HG02759 (cell line): ENCODE measurements at regions not wholly inside any gene's neighbourhood (a gene's known extent, or its start where the extent isn't known, plus 50 kb on each side); places are given as distances from the start of the nearest gene placed in this dataset.

Experiments
- ATAC-seq: cut with Tn5 transposase; IDR thresholded peaks from one replicate; pipeline ENCODE4 v1.9.1; 2021; ENCODE audit warnings: mild to moderate bottlenecking, moderate library complexity; ENCODE audit not compliant: unreplicated experiment

GRCh38 chr16:73152386-73153125 is 104.6 kb upstream of the ZFHX3 start:
- no peak for ATAC-seq

GRCh38 chr16:73151941-73152340 is 104.0 kb upstream of the ZFHX3 start:
- no peak for ATAC-seq

GRCh38 chr16:73151225-73151624 is 103.3 kb upstream of the ZFHX3 start:
- ATAC-seq, result no peak

- ATAC-seq, result no peak
Observed at GRCh38 chr16:73150786-73151185, 102.9 kb upstream of the ZFHX3 start.

- ATAC-seq, result no peak
Observed at GRCh38 chr16:73149334-73149733, 101.4 kb upstream of the ZFHX3 start.

- no peak for ATAC-seq
Observed at GRCh38 chr16:73147958-73148357, 100.0 kb upstream of the ZFHX3 start.

- no peak for ATAC-seq
Observed at GRCh38 chr16:73145166-73145880, 97.4 kb upstream of the ZFHX3 start.

GRCh38 chr16:73143576-73144422 is 95.9 kb upstream of the ZFHX3 start:
- ATAC-seq, result no peak

GRCh38 chr16:73143002-73143401 is 95.1 kb upstream of the ZFHX3 start:
- no peak for ATAC-seq

- no peak for ATAC-seq
Observed at GRCh38 chr16:73142053-73142854, 94.3 kb upstream of the ZFHX3 start.

- ATAC-seq, result no peak
Observed at GRCh38 chr16:73140929-73141328, 93.0 kb upstream of the ZFHX3 start.

GRCh38 chr16:73131156-73131862 is 83.4 kb upstream of the ZFHX3 start:
- ATAC-seq, result no peak

GRCh38 chr16:73129455-73129854 is 81.5 kb upstream of the ZFHX3 start:
- ATAC-seq, result no peak

- ATAC-seq, result no peak
Observed at GRCh38 chr16:73126525-73126853, 78.6 kb upstream of the ZFHX3 start.

GRCh38 chr16:73125850-73126524 is 78.1 kb upstream of the ZFHX3 start:
- no peak for ATAC-seq

GRCh38 chr16:73124665-73125375 is 76.9 kb upstream of the ZFHX3 start:
- no peak for ATAC-seq

- no peak for ATAC-seq
Observed at GRCh38 chr16:73124097-73124652, 76.2 kb upstream of the ZFHX3 start.

- no peak for ATAC-seq
Observed at GRCh38 chr16:73122604-73123391, 74.9 kb upstream of the ZFHX3 start.
